ENCODE measurements at regions not wholly inside any gene's neighbourhood (a gene's known extent, or its start where the extent isn't known, plus 50 kb on each side); places are given as distances from the start of the nearest gene placed in this dataset.

DNA sequence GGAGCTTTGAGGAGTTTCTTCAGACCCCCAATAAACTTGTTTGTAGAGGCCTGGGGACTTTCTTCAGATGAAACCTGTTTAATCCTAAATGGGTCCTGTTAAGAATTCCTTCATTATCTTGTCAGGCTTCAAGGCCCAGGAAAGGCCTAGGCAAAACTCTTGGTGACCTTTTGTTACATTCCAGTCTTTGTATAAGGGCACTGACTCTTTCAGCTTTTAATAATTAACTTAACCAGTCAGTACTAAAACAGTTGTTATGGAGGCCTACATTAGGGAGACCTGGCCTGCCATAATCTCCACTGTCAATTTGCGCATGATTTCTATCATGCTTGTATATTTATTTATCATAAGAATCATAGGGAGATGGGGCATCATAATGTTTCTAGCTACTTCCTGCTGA, 110.2 kb downstream of the FCRL5 start:
- intact Hi-C loops (cut with DNase I), result no loop called here
- no peak for DNase-seq (ENCODE audit: extremely low spot score)
- TF ChIP-seq POLR2AphosphoS5 (IDR thresholded peaks at IDR 0.05) (no peak), EP300 (IDR thresholded peaks at IDR 0.05) (no peak), POLR2A (IDR thresholded peaks at IDR 0.05; ENCODE audit: low read depth) (no peak), CTCF (IDR thresholded peaks at IDR 0.05) (no peak)
- H3K9me3 ChIP-seq, result no peaks in the 10 kb centered on the region
- H3K36me3 ChIP-seq, result no peaks in the 10 kb centered on the region
- no peaks in the 10 kb centered on the region for H3K4me1 ChIP-seq
- no peak overlapping the region for H3K27ac ChIP-seq (replicated peaks in 1 of 4)
- no peak overlapping the region for H3K4me3 ChIP-seq
- H3K27me3 ChIP-seq, result no peaks in the 10 kb centered on the region
- WGBS, result 100% methylated on average over 1 of the region's 1 CpG

GRCh38 chr1:157439302-157439954, 112.9 kb downstream of the FCRL5 start:
- no peaks in the 10 kb centered on the region for H3K36me3 ChIP-seq
- 75% methylated on average over 5 of the region's 5 CpGs for WGBS
- no peak overlapping the region for H3K27ac ChIP-seq (replicated peaks in 1 of 4)
- H3K27me3 ChIP-seq, result no peaks in the 10 kb centered on the region
- no peaks in the 10 kb centered on the region for H3K4me1 ChIP-seq
- no peak for DNase-seq (ENCODE audit: extremely low spot score)
- no peak for TF ChIP-seq POLR2AphosphoS5 (IDR thresholded peaks at IDR 0.05)
- no peak for TF ChIP-seq CTCF (IDR thresholded peaks at IDR 0.05)
- TF ChIP-seq EP300 (IDR thresholded peaks at IDR 0.05), result no peak
- TF ChIP-seq POLR2A (IDR thresholded peaks at IDR 0.05; ENCODE audit: low read depth), result no peak
- intact Hi-C loops (cut with DNase I), result no loop called here
- no peak overlapping the region for H3K4me3 ChIP-seq
- no peaks in the 10 kb centered on the region for H3K9me3 ChIP-seq

GRCh38 chr1:157438613-157439012, 113.7 kb downstream of the FCRL5 start:
- H3K36me3 ChIP-seq, result no peaks in the 10 kb centered on the region
- TF ChIP-seq POLR2A (IDR thresholded peaks at IDR 0.05; ENCODE audit: low read depth), result no peak
- no peak for TF ChIP-seq CTCF (IDR thresholded peaks at IDR 0.05)
- no peak for TF ChIP-seq POLR2AphosphoS5 (IDR thresholded peaks at IDR 0.05)
- TF ChIP-seq EP300 (IDR thresholded peaks at IDR 0.05), result no peak
- no peak for DNase-seq (ENCODE audit: extremely low spot score)
- H3K9me3 ChIP-seq, result no peaks in the 10 kb centered on the region
- no peak overlapping the region for H3K27ac ChIP-seq (replicated peaks in 1 of 4)
- no peak overlapping the region for H3K4me3 ChIP-seq
- no peaks in the 10 kb centered on the region for H3K4me1 ChIP-seq
- intact Hi-C loops (cut with DNase I), result no loop called here
- no peaks in the 10 kb centered on the region for H3K27me3 ChIP-seq

DNA sequence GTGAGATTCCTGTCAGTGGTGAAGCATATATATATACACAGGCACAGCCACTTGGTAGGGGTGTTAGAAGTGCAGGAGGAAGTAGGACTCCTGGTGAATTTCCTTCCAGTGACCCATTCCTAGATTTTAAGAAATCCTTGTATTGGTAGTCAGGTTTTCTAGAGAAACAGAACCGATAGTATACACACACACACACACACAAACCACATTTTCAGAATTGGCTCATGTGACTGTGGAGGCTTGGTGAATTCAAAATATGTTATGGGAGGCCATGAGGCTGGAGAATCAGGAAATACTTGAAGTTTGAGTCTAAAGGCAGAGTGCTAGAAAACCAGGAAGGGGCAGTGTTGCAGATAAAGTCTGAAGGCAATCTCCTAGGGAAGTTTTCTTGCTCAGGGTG, 114.2 kb downstream of the FCRL5 start:
- no peak overlapping the region for H3K27ac ChIP-seq (replicated peaks in 1 of 4)
- H3K27me3 ChIP-seq, result no peaks in the 10 kb centered on the region
- no peaks in the 10 kb centered on the region for H3K36me3 ChIP-seq
- no peaks in the 10 kb centered on the region for H3K9me3 ChIP-seq
- WGBS, result 79% methylated on average over 1 of the region's 1 CpG
- DNase-seq (ENCODE audit: extremely low spot score), result no peak
- no peaks in the 10 kb centered on the region for H3K4me1 ChIP-seq
- H3K4me3 ChIP-seq, result no peak overlapping the region
- intact Hi-C loops (cut with DNase I), result no loop called here
- TF ChIP-seq EP300 (IDR thresholded peaks at IDR 0.05), result no peak
- no peak for TF ChIP-seq POLR2A (IDR thresholded peaks at IDR 0.05; ENCODE audit: low read depth)
- TF ChIP-seq CTCF (IDR thresholded peaks at IDR 0.05), result no peak
- TF ChIP-seq POLR2AphosphoS5 (IDR thresholded peaks at IDR 0.05), result no peak

DNA sequence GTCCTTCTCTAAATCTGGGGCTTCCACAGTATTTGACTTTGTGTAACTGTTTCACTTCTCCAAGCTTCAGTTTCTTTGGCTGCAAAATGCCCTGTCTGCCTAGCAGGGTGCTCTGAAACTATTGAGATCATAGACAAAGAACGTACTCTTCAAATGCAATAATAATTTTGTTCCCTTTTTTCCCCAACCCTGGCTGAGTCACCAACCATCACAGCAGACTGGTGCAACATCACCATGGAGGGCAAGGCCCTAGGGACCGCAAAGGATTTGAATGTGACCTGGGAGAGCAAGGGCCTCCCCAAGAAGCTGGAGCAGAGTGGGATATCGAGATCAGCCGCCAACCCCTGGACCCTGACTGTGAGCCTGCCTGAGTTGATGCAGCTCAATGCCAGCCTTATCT, 115.0 kb downstream of the FCRL5 start:
- Histone ChIP-seq H3K27ac (replicated peaks in 1 of 4) (no peak overlapping the region), H3K27me3 (no peaks in the 10 kb centered on the region), H3K4me1 (no peaks in the 10 kb centered on the region), H3K4me3 (no peak overlapping the region), H3K36me3 (no peaks in the 10 kb centered on the region), H3K9me3 (no peaks in the 10 kb centered on the region)
- TF ChIP-seq POLR2AphosphoS5 (IDR thresholded peaks at IDR 0.05) (no peak), POLR2A (IDR thresholded peaks at IDR 0.05; ENCODE audit: low read depth) (no peak), CTCF (IDR thresholded peaks at IDR 0.05) (no peak), EP300 (IDR thresholded peaks at IDR 0.05) (no peak)
- WGBS, result 69% methylated on average over 4 of the region's 4 CpGs
- intact Hi-C loops (cut with DNase I), result no loop called here
- DNase-seq (ENCODE audit: extremely low spot score), result no peak
